Stomach (tissue), 4 donors: ENCODE measurements at regions not wholly inside any gene's neighbourhood (a gene's known extent, or its start where the extent isn't known, plus 50 kb on each side); places are given as distances from the start of the nearest gene placed in this dataset.

Experiments
- CTCF ChIP-seq, 7 experiments: fragments of 450-650 bp in 4 of 7; fragments of 200-600 bp in 3 of 7; sonication (generic) in 3 of 7; IDR thresholded peaks; one replicate each; pipeline ENCODE4 v1.5.1; 2016 to 2019; ENCODE audit warnings: antibody characterized with exemption in 7 of 7, control low read depth in 2 of 7, mild to moderate bottlenecking in 1 of 7
- EP300 ChIP-seq: sonication (generic); formaldehyde crosslinking; IDR thresholded peaks from one replicate; pipeline ENCODE4 v1.6.1; 2017; ENCODE audit warnings: antibody characterized with exemption
- POLR2A ChIP-seq, 4 donors: fragments of 450-650 bp; IDR thresholded peaks; one replicate each; pipeline ENCODE4 v1.6.1; 2016; ENCODE audit warnings: antibody characterized with exemption in 4 of 4, control low read depth in 2 of 4, mild to moderate bottlenecking in 1 of 4, moderate library complexity in 1 of 4
- POLR2AphosphoS5 ChIP-seq, 3 donors: sonication (generic); formaldehyde crosslinking; IDR thresholded peaks; one replicate each; pipeline ENCODE4 v1.6.1; 2016; ENCODE audit warnings: antibody characterized with exemption in 3 of 3

GRCh38 chr13:70736622-70737317 is 628.5 kb upstream of the KLHL1 start:
- TF ChIP-seq CTCF (IDR thresholded peaks at IDR 0.05) (no peak), POLR2A (IDR thresholded peaks at IDR 0.05) (no peak), EP300 (no peak), POLR2AphosphoS5 (IDR thresholded peaks at IDR 0.05) (no peak)
